Endodermal cell (in vitro differentiated cells): ENCODE measurements at regions not wholly inside any gene's neighbourhood (a gene's known extent, or its start where the extent isn't known, plus 50 kb on each side); places are given as distances from the start of the nearest gene placed in this dataset.

Source experiments
- DNase-seq: peaks from one replicate; pipeline ENCODE4 v3.0.0-alpha.2; 2017
- H3K27ac ChIP-seq: 2 replicates; pipeline ENCODE4 v1.5.1; 2013; ENCODE audit warnings: mild to moderate bottlenecking, low read depth, low read length, moderate library complexity
- H3K27me3 ChIP-seq: 2 replicates; pipeline ENCODE4 v1.6.1; 2013; ENCODE audit warnings: mild to moderate bottlenecking, low read length, moderate library complexity; ENCODE audit not compliant: insufficient read depth, control insufficient read depth, poor library complexity, severe bottlenecking
- H3K36me3 ChIP-seq: 2 replicates; pipeline ENCODE4 v1.7.0; 2013; ENCODE audit warnings: mild to moderate bottlenecking, low read length, moderate library complexity; ENCODE audit not compliant: control insufficient read depth, insufficient read depth
- H3K4me1 ChIP-seq: one replicate; pipeline ENCODE4 v1.7.0; 2013; ENCODE audit warnings: low read length; ENCODE audit not compliant: control insufficient read depth, insufficient read depth
- H3K4me3 ChIP-seq: 2 replicates; pipeline ENCODE4 v1.5.1; 2013; ENCODE audit warnings: mild to moderate bottlenecking, low read length, moderate library complexity
- H3K9ac ChIP-seq: 2 replicates; pipeline ENCODE4 v1.6.1; 2013; ENCODE audit warnings: mild to moderate bottlenecking, low read length, moderate library complexity; ENCODE audit not compliant: poor library complexity, severe bottlenecking; ENCODE audit errors: extremely low read depth
- H3K9me3 ChIP-seq: 2 replicates; pipeline ENCODE4 v1.6.1; 2013; ENCODE audit warnings: mild to moderate bottlenecking, low read length, moderate library complexity; ENCODE audit not compliant: control insufficient read depth
- H3K27ac Mint-ChIP-seq: 2 replicates; pipeline ENCODE4 v1.8.0; 2020; ENCODE audit warnings: mixed read lengths
- H3K27me3 Mint-ChIP-seq: 2 replicates; pipeline ENCODE4 v1.8.0; 2021; ENCODE audit warnings: mild to moderate bottlenecking, mixed read lengths; ENCODE audit not compliant: insufficient read depth
- H3K36me3 Mint-ChIP-seq: 2 replicates; pipeline ENCODE4 v1.8.0; 2020; ENCODE audit warnings: low read depth, mixed read lengths
- H3K4me1 Mint-ChIP-seq: 2 replicates; pipeline ENCODE4 v1.8.0; 2020; ENCODE audit warnings: mixed read lengths
- H3K4me3 Mint-ChIP-seq: 2 replicates; pipeline ENCODE4 v1.8.0; 2020; ENCODE audit warnings: mild to moderate bottlenecking, moderate library complexity, mixed read lengths
- H3K9me3 Mint-ChIP-seq: 2 replicates; pipeline ENCODE4 v1.8.0; 2020; ENCODE audit warnings: mild to moderate bottlenecking, mixed read lengths
- CTCF ChIP-seq: fragments of 200-600 bp; sonication (generic); conservative IDR thresholded peaks from 2 replicates; pipeline ENCODE4 v1.5.0; 2021; ENCODE audit warnings: antibody characterized with exemption, mild to moderate bottlenecking
- WGBS, 2 experiments: methylation state at CpG; one replicate each; pipeline versions ENCODE4 v1.1.5 to v1.1.7; 2013; ENCODE audit warnings: missing lambda C conversion rate in 2 of 2, mixed read lengths in 1 of 2; ENCODE audit not compliant: insufficient coverage in 1 of 2, insufficient read length in 1 of 2; 5-methylcytosine and 5-hydroxymethylcytosine counted together

- 84 to 94% methylated on average over 5 to 6 of the region's 6 CpGs for WGBS, 2 experiments
- peaks cover 7% of the 10 kb centered on the region for H3K4me1 ChIP-seq
Measured at GRCh38 chr7:106589198-106589879, 71.6 kb downstream of the CCDC71L start.

GRCh38 chr7:106588422-106589197, 72.3 kb downstream of the CCDC71L start:
- WGBS, 2 experiments, result 95 to 97% methylated on average over 9 to 10 of the region's 10 CpGs
- Histone ChIP-seq H3K27ac (no peak overlapping the region), H3K4me3 (no peak overlapping the region), H3K4me1 (peaks cover 11% of the 10 kb centered on the region), H3K27me3 (no peaks in the 10 kb centered on the region), H3K9me3 (no peaks in the 10 kb centered on the region), H3K9ac (no peak overlapping the region), H3K36me3 (no peaks in the 10 kb centered on the region)
- peaks cover 4% of the 10 kb centered on the region for H3K27me3 Mint-ChIP-seq
- peaks cover 13% of the 10 kb centered on the region for H3K4me1 Mint-ChIP-seq
- H3K27ac Mint-ChIP-seq, result no peak overlapping the region
- no peak for DNase-seq
- no peak overlapping the region for H3K4me3 Mint-ChIP-seq
- no peaks in the 10 kb centered on the region for H3K36me3 Mint-ChIP-seq
- no peak for TF ChIP-seq CTCF
- H3K9me3 Mint-ChIP-seq, result peaks cover 2% of the 10 kb centered on the region

More at GRCh38 chr7:106589198-106589879, 71.6 kb downstream of the CCDC71L start:
- no peaks in the 10 kb centered on the region for H3K36me3 Mint-ChIP-seq
- no peak overlapping the region for H3K4me3 Mint-ChIP-seq
- H3K9me3 ChIP-seq, result no peaks in the 10 kb centered on the region
- no peak overlapping the region for H3K27ac ChIP-seq
- H3K36me3 ChIP-seq, result no peaks in the 10 kb centered on the region
- no peak for DNase-seq
- no peak overlapping the region for H3K9ac ChIP-seq
- peaks cover 2% of the 10 kb centered on the region for H3K9me3 Mint-ChIP-seq
- no peaks in the 10 kb centered on the region for H3K27me3 ChIP-seq
- TF ChIP-seq CTCF, result no peak
- H3K27me3 Mint-ChIP-seq, result peaks cover 4% of the 10 kb centered on the region
- no peak overlapping the region for H3K4me3 ChIP-seq
- H3K27ac Mint-ChIP-seq, result peak overlapping the region; percentile 59
- peaks cover 13% of the 10 kb centered on the region for H3K4me1 Mint-ChIP-seq

- Histone ChIP-seq H3K9ac (no peak overlapping the region), H3K36me3 (no peaks in the 10 kb centered on the region), H3K27ac (no peak overlapping the region), H3K4me3 (no peak overlapping the region), H3K9me3 (no peaks in the 10 kb centered on the region), H3K4me1 (peaks cover 11% of the 10 kb centered on the region), H3K27me3 (no peaks in the 10 kb centered on the region)
- Mint-ChIP-seq H3K27ac (no peak overlapping the region), H3K9me3 (no peaks in the 10 kb centered on the region), H3K4me3 (no peak overlapping the region), H3K36me3 (no peaks in the 10 kb centered on the region), H3K27me3 (no peaks in the 10 kb centered on the region), H3K4me1 (peaks cover 9% of the 10 kb centered on the region)
- no peak for DNase-seq
- no peak for TF ChIP-seq CTCF
- WGBS, 2 experiments, result 92 to 98% methylated on average over 6 to 7 of the region's 7 CpGs
Measured at GRCh38 chr7:106584914-106585759, 75.8 kb downstream of the CCDC71L start.
